WERI-Rb-1 (cell line): ENCODE measurements at regions not wholly inside any gene's neighbourhood (a gene's known extent, or its start where the extent isn't known, plus 50 kb on each side); places are given as distances from the start of the nearest gene placed in this dataset.

Experiments used
- DNase-seq: peaks from one replicate; pipeline ENCODE4 v3.0.0-alpha.2; 2020
- H3K27ac ChIP-seq: fragments of 250-450 bp; sonication (Bioruptor Pico); 2 replicates; pipeline ENCODE4 v1.5.1; 2020; ENCODE audit warnings: mild to moderate bottlenecking, moderate library complexity
- H3K27me3 ChIP-seq: fragments of 250-450 bp; sonication (Bioruptor Pico); 2 replicates; pipeline ENCODE4 v1.5.1; 2021; ENCODE audit warnings: mild to moderate bottlenecking, low read depth, moderate library complexity; ENCODE audit not compliant: insufficient read depth, severe bottlenecking
- H3K36me3 ChIP-seq: fragments of 250-450 bp; sonication (Bioruptor Pico); 2 replicates; pipeline ENCODE4 v1.5.1; 2020; ENCODE audit warnings: mild to moderate bottlenecking, moderate library complexity
- H3K4me3 ChIP-seq: 2 replicates; pipeline ENCODE4 v1.5.1; 2011; ENCODE audit warnings: low read depth, mild to moderate bottlenecking, control low read depth, low read length
- H3K9me3 ChIP-seq: fragments of 250-450 bp; sonication (Bioruptor Pico); 2 replicates; pipeline ENCODE4 v1.5.1; 2021; ENCODE audit warnings: mild to moderate bottlenecking, moderate library complexity; ENCODE audit not compliant: severe bottlenecking
- TF ChIP-seq, protein P1 (sequence below): IDR thresholded peaks from 2 replicates; pipeline ENCODE4 v1.5.1; 2011; ENCODE audit warnings: low read depth, mild to moderate bottlenecking, control low read depth, inconsistent platforms, low read length

DNA sequence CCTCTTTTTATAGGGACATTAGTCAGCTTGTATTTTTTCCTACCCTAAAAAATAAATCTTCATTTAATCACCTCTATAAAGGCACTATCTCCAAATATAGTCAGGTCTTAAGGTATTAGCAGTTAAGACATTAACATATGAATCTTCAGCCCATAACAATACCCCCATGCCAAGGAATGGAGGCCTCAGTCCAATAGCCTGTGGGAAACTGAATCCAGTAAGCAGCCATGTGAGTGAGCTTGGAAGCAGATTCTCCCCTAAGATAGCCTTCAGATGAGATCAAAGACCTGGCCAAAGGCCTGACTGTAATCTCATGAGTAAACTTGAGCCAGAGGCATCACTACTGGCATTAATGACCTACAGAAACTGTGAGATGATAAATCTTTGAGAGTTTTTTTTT is 232.1 kb upstream of the SYT10 start:
- no peak for DNase-seq

DNA sequence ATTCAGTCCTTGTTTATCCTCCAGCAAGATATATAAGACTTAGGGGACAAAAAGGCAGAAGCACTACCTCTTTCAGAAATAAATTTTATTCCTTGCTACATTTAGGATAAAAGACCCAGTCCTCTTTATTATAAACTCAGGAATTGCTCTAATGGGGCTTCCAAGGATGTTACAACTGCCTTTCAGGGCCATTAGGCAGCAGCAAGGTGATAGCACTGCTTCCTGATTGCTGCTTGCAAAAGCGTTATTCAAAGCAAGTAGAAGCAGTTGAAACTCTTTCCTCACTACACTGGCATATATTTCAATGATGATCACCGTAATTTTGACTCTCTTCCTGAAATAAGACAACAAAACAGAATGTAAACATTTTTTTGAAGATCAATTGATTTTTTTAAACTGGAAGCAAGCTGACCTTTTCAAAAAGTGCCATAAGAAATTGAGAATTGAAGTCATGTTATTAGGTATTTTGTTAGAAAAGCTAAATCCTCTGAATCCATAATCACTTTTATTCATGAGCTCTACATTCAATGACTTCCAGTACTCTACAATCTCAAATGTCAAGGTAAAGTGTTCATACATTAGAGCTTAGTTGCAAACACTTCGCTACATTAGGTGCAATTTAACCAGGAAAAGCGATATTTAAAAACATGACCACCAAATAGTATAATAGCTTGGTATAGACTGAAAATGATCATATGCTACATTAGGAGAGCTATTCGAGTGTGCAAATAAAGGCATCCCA is 233.4 kb upstream of the SYT10 start:
- H3K9me3 ChIP-seq = no peaks in the 10 kb centered on the region
- no peak overlapping the region for H3K4me3 ChIP-seq
- peaks cover 39% of the 10 kb centered on the region for H3K27me3 ChIP-seq
- H3K36me3 ChIP-seq = no peaks in the 10 kb centered on the region
- TF ChIP-seq, protein P1, sequence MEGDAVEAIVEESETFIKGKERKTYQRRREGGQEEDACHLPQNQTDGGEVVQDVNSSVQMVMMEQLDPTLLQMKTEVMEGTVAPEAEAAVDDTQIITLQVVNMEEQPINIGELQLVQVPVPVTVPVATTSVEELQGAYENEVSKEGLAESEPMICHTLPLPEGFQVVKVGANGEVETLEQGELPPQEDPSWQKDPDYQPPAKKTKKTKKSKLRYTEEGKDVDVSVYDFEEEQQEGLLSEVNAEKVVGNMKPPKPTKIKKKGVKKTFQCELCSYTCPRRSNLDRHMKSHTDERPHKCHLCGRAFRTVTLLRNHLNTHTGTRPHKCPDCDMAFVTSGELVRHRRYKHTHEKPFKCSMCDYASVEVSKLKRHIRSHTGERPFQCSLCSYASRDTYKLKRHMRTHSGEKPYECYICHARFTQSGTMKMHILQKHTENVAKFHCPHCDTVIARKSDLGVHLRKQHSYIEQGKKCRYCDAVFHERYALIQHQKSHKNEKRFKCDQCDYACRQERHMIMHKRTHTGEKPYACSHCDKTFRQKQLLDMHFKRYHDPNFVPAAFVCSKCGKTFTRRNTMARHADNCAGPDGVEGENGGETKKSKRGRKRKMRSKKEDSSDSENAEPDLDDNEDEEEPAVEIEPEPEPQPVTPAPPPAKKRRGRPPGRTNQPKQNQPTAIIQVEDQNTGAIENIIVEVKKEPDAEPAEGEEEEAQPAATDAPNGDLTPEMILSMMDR = no peak
- H3K27ac ChIP-seq = no peak overlapping the region
- DNase-seq = no peak

More for the DNA sequence above, 232.1 kb upstream of the SYT10 start:
- TF ChIP-seq, protein P1 = no peak
- no peak overlapping the region for H3K4me3 ChIP-seq
- no peak overlapping the region for H3K27ac ChIP-seq
- peaks cover 34% of the 10 kb centered on the region for H3K27me3 ChIP-seq
- no peaks in the 10 kb centered on the region for H3K36me3 ChIP-seq
- no peaks in the 10 kb centered on the region for H3K9me3 ChIP-seq

DNA sequence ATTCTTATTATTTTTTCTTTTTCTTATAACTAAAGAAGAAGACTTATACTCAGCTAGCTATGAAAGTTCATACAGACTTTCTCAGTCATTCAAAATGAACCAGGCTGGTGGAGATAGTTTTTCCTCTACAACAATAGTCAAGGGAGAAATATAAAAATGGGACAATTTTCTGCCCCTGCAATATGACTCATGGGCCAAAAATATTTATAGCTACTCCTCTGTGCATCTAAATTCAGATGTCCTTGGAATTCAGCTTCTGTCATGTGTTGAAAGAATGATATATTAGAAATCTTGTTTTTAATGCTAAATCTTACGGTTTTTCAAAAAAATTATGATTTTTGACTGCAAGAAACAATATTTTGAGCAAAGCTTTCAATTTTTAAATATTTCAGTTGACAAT is 237.2 kb upstream of the SYT10 start:
- peaks cover 34% of the 10 kb centered on the region for H3K27me3 ChIP-seq
- H3K27ac ChIP-seq = no peak overlapping the region
- no peaks in the 10 kb centered on the region for H3K36me3 ChIP-seq
- H3K4me3 ChIP-seq = no peak overlapping the region
- TF ChIP-seq, protein P1 = no peak
- no peaks in the 10 kb centered on the region for H3K9me3 ChIP-seq
- DNase-seq = no peak

DNA sequence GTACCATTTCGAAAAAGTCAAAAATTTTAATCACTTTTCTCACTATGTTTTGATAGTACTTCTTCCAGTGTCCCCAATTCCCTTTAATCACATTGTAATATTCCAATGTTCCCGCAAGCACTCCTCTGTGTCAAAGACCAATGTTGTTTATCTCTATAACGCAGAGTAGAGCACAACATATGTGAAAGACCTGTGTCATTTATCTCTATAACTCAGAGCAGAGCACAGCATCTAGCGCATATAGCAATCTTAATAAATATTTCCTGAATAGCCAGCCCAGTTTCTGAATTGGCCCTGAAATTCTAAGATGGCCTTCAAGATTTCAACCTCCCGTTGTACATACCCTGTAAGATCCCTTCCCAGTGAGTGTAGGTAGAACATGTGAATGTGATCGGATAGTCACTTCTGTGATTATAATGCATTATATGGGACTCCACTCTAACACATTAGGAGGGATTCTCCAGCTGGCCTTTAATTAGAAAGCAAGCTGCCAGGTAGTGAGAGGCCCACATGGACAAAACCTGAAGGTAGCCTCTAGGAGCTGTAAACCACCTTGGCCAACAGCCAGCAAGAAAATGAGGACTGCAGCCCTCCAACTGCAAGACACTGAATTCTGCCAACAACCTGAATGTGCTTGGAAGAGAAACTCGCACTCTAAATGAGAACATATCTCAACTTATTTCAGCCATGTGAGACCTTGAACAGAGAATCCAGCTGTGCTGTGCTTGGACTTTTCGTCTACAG is 238.8 kb upstream of the SYT10 start:
- TF ChIP-seq, protein P1 = no peak
- no peak overlapping the region for H3K4me3 ChIP-seq
- H3K9me3 ChIP-seq = no peaks in the 10 kb centered on the region
- no peak overlapping the region for H3K27ac ChIP-seq
- no peaks in the 10 kb centered on the region for H3K36me3 ChIP-seq
- no peak for DNase-seq
- H3K27me3 ChIP-seq = peaks cover 30% of the 10 kb centered on the region

DNA sequence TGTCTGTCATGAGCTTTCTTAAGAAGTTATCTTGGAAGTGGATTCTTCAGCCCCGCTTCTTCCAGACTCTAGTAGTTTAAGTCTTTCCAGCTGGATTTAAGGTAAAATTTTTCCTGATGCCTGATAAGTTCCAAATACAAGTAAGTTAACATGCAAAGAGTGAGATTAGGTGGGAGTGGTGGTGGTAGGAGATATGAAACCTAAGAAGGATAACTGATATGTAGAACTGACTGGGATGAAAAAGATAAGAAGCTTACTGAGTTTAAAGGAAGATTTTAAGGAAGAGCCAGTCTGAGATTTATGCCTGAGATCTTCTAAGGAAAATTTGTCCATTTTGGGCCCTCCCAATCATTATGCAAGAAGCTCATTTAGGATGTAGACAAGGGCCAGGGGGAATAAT is 250.9 kb upstream of the SYT10 start:
- H3K4me3 ChIP-seq = no peak overlapping the region
- TF ChIP-seq, protein P1 = no peak
- no peaks in the 10 kb centered on the region for H3K9me3 ChIP-seq
- DNase-seq = no peak
- peaks cover 11% of the 10 kb centered on the region for H3K27me3 ChIP-seq
- H3K36me3 ChIP-seq = no peaks in the 10 kb centered on the region
- H3K27ac ChIP-seq = no peak overlapping the region
